GM19395 (cell line): ENCODE measurements at regions not wholly inside any gene's neighbourhood (a gene's known extent, or its start where the extent isn't known, plus 50 kb on each side); places are given as distances from the start of the nearest gene placed in this dataset.

ENCODE experiments used
- ATAC-seq: cut with Tn5 transposase; IDR thresholded peaks from one replicate; pipeline ENCODE4 v1.9.1; 2021; ENCODE audit warnings: mild to moderate bottlenecking, moderate library complexity; ENCODE audit not compliant: unreplicated experiment

GRCh38 chr18:21991886-21992285 is 177.5 kb upstream of the GATA6 start:
- no peak for ATAC-seq

DNA sequence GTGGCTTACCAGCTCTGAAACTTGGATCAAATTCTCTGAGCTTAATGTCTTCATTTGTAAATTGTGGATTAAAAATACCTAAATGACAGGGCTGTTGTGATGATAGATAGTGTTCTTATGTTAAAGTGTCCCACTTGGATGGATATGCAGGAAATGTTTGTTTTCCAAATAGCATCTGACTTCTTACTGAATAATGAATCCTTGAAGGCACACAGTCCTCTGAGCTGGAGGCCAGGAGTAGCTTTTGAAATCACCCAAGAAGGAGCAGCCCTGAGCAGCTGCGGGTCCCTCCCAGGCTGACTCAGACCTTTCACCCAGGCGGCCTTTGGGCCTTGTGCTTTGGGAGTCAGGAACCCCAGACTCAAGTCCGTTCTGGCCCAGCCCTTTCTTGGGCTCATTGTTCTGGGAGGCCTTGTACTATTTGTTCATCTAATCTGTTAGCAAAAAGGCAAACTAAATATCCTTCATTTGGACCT is 173.0 kb upstream of the GATA6 start:
- no peak for ATAC-seq

DNA sequence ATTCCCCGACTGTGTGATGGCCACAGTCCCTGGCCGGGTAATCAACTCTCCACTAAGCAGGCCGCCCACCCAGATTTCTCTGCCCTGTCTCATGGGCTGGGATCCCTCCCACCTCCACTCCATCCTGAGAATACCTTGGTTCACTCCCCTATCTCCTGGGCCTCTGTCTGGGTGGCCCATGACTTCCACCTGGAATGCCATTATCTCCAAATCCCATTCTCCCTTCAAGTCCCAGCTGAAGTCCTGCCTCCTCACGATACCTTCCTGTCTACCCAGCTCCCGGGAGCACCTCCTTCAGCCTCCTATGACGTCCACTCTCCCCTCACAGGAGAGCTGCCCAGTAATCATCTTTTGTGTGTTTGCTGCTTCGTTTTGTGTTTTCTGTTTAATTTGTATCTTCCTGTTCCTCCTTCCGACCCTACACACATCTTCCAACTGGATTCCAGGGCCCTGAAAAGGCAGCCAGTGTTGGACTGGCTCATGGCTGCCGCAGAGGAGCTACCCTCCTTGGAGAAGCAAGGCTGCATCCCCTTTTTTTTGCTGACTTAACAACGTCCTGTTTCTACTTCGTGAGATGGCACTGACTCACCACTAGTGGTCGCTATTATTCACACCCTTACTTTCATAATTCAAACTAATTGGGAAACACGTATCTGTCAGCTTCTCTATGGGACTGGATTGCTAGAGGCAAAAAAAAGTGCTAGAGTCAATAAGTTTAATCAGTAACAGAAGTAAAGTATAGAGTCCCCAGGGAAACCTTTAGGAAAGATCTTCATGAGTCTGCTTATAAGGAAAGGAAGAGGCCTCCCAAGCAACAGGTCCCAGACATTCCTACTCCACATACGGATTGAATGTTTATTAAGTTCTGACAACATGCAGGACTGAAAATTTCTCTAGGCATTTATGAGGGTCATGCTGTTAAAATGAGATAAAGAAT is 171.9 kb upstream of the GATA6 start:
- peak; percentile 80 for ATAC-seq

DNA sequence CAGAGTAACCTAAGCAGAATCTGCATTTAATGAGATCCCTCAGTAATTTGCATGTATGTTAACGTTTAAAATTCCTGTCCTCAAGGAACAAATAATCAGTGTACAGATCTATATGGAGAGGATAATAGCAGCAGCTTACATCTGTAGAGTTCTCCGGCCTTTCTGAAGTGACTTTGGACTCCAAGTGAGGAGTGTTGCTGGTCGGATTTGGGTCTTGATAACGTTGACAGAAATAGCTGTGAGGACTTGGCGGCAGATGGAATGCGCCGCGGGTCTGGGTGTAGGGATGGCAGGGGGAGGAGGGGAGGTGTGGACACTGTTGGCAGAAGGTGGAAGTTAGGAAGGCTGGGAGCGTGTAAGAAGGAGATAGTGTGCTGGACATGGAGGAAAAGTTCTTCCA is 170.9 kb upstream of the GATA6 start:
- ATAC-seq: no peak

DNA sequence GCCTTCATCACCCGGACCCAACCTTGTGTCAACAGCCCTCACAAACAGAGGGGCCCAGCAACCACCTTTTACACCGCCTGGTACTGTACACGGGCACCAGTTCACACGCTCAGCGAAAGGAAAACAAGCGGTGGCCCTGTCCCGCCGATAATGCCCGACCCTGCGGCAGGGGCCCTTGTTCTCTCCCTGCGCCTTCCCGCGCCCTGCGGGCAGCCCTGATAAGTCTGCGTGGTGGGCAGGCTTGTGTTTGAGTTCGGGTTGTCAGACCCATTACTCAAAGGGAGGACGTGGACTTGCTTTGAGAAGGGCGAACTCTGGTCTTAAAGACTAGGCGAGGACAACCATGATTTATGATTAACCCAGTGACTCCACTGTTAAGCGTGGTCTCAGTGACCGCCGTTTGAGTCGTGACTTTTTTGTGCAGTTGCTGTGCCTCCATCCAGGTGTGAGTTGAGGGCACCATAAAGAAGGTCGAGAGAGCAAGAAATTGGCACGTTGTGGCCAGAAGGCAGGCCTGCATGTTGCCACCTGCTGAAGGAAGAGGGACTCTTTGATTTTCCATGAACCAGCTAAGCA is 167.4 kb upstream of the GATA6 start:
- ATAC-seq: no peak

GRCh38 chr18:22005191-22005841 is 164.1 kb upstream of the GATA6 start:
- no peak for ATAC-seq

- no peak for ATAC-seq
Measured at GRCh38 chr18:22006458-22006857, 162.9 kb upstream of the GATA6 start.

- no peak for ATAC-seq
Measured at GRCh38 chr18:22009242-22009641, 160.1 kb upstream of the GATA6 start.

DNA sequence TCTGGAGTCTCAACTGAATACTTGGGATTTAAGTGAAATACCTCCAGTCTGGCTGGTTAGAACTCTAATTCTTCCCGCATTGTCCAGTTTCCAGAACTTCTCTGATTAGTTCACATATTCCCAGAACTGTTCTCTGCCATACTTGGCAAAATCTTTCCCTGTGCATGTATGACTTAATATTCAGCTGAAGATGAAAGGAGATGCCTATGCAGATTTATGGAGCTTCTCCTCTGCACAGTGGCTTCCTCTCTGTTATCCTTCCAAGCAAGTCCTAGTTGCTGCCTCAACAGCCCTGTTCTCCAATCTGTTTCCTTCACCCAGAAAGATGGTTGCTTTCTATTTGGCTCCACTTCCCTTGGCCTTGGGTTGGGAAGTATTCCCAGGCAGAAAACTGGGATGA is 155.4 kb upstream of the GATA6 start:
- no peak for ATAC-seq

DNA sequence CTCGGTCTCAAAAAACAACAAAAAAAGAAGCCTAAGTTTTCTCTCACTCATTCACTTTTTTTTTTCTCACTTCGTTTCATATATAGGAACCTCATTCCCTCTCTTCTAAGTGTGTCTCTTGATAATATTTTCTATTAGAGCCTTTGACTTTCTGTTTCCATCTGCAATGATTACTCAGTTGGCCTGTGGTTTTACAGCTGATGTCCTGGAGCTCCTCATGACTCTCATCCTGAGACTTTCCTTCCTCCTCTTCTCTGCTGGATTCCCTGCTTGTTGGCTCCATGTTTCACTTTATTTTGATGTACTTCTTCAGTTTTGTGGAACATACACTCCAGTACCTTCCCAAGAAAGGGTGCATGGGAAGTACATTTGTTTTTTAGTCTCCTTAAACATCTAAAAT is 154.2 kb upstream of the GATA6 start:
- ATAC-seq: no peak

DNA sequence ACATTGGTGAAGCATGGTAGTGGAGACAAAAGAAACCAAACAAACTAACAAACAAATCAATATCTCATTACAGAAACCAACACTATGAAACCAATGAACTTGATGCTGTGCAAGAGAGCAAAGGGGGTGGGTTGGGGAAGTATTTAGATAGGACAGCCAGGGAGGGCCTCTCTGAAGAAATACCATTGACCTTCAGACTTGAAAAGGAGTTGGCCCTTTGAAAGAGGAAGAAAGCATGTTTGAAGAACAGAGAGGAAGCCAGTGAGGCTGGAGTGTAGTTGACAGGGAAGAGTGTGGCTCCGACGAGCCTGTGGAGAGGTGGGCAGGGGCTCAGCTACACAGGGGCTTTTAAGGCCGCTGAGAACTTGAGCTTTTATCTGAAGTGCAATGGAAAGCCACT is 151.0 kb upstream of the GATA6 start:
- ATAC-seq: no peak

- no peak for ATAC-seq
Measured at GRCh38 chr18:22019193-22019592, 150.2 kb upstream of the GATA6 start.

DNA sequence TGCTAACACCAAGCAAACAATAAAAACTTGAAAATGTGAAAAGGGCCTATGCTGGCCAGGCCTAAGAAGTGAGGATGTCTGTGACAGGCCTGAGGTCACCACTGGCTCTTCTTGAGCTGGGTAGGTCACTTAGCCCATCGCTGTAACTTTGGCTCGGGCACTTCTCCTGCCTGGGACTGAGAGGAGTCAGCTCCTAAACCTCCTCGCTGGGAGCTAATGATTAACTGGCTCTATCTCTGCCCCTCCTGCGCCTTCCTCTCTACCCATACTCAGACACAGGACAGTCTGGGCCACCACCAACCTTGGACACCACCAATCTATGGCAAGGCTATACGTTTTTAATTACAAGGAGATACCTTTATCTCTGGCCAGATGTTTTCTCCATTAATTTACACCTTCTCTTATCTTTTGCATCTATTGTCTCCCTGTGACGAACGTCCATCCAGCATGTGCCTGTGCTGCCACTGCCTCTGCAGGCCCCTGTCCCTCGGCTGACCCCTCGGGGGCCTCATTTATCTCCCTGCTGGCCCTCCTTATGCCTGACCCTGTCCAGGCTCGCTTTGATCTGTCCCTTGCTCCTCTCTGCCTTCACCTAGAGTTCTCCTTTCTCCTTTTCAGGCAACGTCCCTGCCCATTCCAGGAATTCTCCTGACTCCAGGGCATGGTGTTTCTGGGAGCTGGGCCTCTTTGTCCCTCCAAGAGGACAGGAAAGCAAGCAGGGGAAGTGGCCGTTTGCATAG is 149.1 kb upstream of the GATA6 start:
- no peak for ATAC-seq

- ATAC-seq: no peak
Measured at GRCh38 chr18:22020867-22021370, 148.5 kb upstream of the GATA6 start.

- no peak for ATAC-seq
Measured at GRCh38 chr18:22021701-22022100, 147.7 kb upstream of the GATA6 start.

- no peak for ATAC-seq
Measured at GRCh38 chr18:22024924-22025323, 144.5 kb upstream of the GATA6 start.

- ATAC-seq: no peak
Measured at GRCh38 chr18:22026362-22026761, 143.0 kb upstream of the GATA6 start.

DNA sequence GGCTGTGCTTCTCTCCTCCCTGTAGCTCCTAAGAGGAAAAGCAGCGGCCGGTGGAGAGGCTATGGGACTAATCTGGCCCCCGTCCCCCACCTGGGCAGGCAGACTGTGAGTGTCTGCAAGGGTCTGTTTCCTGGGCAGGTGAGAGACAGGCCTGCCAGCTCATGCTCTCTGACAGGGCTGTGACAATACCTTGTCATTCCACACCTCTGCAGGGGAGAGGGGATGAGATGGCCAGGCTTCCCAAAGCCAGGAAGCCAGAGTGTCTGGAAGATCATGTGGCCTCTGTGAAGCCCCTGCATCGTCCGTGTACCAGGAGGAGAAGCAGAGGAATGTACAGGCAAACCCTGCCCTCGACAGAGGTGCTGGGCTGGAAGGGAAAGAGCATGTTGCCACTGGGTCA is 142.5 kb upstream of the GATA6 start:
- ATAC-seq: no peak

DNA sequence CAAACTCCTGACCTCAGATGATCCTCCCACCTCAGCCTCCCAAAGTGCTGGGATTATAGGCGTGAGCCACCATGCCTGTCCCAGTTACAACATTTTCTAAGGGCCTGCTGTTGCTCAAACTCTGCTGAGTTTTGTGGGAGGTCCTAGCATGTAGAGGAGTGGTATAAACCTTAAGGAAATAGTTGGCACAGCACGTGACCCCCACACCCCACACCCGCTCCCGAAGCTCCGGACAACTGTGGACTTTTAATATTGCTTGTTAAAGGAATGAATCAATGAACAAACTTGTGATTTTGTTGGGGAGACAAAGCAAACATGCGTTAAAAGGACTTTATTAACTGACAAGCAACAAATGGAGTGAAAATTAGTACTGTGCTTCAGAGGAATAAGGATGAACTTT is 137.8 kb upstream of the GATA6 start:
- ATAC-seq: no peak

DNA sequence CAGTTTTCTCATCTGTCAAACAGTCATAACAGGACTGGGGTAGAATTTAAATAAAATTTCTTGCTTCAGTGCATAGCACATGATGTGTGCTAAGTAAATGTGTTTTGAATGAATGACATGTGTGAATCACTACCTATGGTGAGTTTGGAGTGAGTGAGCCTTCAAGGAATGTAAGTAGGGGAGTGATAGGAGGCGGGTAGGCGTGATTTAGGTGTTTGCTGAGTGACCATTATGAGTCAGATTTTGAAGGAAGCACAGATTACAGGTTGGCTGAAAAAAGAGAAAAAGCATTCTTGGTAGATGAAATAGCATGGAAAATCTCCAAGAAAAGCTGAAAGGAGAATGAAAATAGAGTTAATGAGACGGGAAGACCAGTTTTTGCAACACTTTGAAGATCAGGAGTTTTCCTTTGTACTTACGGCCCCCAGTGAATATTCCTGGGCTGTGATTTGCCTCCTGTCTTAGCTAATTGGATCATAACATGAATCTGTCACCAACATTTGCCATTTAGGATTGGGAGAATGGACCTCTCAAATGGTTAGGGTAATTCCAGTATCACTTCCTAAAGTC is 136.9 kb upstream of the GATA6 start:
- ATAC-seq: no peak

GRCh38 chr18:22033085-22033484 is 136.3 kb upstream of the GATA6 start:
- ATAC-seq: no peak
